ENCODE measurements at regions not wholly inside any gene's neighbourhood (a gene's known extent, or its start where the extent isn't known, plus 50 kb on each side); places are given as distances from the start of the nearest gene placed in this dataset.

DNA sequence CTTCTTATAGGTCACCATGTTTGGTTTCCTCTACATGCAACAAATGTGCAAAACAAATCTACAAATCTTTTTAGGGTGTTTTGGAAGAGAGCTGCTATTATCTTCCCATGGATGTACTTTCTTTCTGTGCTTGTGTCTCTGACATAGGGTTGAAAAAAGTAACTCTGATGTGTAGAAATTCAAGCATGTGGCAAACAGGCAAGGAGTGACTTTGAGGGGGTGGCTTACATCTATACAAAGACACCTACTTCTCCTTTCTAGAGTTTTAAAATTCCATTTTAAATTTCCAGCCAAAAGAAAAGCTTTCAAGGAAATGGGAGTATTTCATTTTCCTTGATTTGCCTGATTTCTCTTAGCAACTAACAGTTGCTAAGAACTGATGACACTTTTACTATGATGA, 904.8 kb upstream of the CELF4 start:
- Histone ChIP-seq H3K4me3 (ENCODE audit: low read length in 3 of 3) (no peak overlapping the region), H3K9me3 (ENCODE audit: control insufficient read depth in 2 of 3, insufficient read depth in 1 of 3, low read length in 3 of 3) (no peaks in the 10 kb centered on the region), H3K36me3 (ENCODE audit: control insufficient read depth in 2 of 3, insufficient read depth in 3 of 3, low read length in 3 of 3) (no peaks in the 10 kb centered on the region), H3K9ac (ENCODE audit: low read length in 3 of 3) (no peak overlapping the region), H3K4me1 (ENCODE audit: control insufficient read depth in 2 of 3, insufficient read depth in 2 of 3, low read depth in 1 of 3, low read length in 3 of 3) (no peaks in the 10 kb centered on the region), H3K27ac (ENCODE audit: low read depth in 2 of 2, low read length in 2 of 2) (no peak overlapping the region), H3K27me3 (ENCODE audit: control insufficient read depth, insufficient read depth, low read length) (no peaks in the 10 kb centered on the region)
- intact Hi-C loops (cut with DNase I): no loop called here
- no peak for FAIRE-seq
- no peak for DNase-seq
- TF ChIP-seq, protein P1, sequence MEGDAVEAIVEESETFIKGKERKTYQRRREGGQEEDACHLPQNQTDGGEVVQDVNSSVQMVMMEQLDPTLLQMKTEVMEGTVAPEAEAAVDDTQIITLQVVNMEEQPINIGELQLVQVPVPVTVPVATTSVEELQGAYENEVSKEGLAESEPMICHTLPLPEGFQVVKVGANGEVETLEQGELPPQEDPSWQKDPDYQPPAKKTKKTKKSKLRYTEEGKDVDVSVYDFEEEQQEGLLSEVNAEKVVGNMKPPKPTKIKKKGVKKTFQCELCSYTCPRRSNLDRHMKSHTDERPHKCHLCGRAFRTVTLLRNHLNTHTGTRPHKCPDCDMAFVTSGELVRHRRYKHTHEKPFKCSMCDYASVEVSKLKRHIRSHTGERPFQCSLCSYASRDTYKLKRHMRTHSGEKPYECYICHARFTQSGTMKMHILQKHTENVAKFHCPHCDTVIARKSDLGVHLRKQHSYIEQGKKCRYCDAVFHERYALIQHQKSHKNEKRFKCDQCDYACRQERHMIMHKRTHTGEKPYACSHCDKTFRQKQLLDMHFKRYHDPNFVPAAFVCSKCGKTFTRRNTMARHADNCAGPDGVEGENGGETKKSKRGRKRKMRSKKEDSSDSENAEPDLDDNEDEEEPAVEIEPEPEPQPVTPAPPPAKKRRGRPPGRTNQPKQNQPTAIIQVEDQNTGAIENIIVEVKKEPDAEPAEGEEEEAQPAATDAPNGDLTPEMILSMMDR (IDR thresholded peaks at IDR 0.05; ENCODE audit: borderline replicate concordance, extremely low read depth, insufficient read depth): no peak

DNA sequence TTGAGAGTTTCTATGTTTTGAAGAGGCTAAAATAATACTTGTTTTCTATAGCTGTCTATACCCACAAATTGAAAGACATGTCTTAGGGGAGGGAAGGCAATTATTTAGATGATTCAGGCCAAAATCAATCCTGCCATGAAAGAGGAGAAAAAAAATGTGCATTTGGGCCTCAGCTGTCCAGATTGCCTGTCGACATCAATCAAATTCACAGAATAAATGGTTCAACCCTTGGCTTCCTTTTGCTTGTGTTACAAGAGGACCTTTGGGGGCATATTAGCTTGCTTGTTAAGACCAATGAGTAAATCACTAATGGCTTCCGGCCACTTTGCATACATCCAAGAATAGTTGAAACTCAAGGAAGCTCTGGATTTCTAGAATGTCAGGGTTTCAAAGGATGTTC, 900.8 kb upstream of the CELF4 start:
- no peak overlapping the region for H3K9ac ChIP-seq (ENCODE audit: low read length in 3 of 3)
- no peaks in the 10 kb centered on the region for H3K27me3 ChIP-seq (ENCODE audit: control insufficient read depth, insufficient read depth, low read length)
- no peak overlapping the region for H3K4me3 ChIP-seq (ENCODE audit: low read length in 3 of 3)
- TF ChIP-seq, protein P1 (IDR thresholded peaks at IDR 0.05; ENCODE audit: borderline replicate concordance, extremely low read depth, insufficient read depth): no peak
- no peak for DNase-seq
- no peak for FAIRE-seq
- no peaks in the 10 kb centered on the region for H3K36me3 ChIP-seq (ENCODE audit: control insufficient read depth in 2 of 3, insufficient read depth in 3 of 3, low read length in 3 of 3)
- H3K27ac ChIP-seq (ENCODE audit: low read depth in 2 of 2, low read length in 2 of 2): no peak overlapping the region
- intact Hi-C loops (cut with DNase I): no loop called here
- no peaks in the 10 kb centered on the region for H3K4me1 ChIP-seq (ENCODE audit: control insufficient read depth in 2 of 3, insufficient read depth in 2 of 3, low read depth in 1 of 3, low read length in 3 of 3)
- no peaks in the 10 kb centered on the region for H3K9me3 ChIP-seq (ENCODE audit: control insufficient read depth in 2 of 3, insufficient read depth in 1 of 3, low read length in 3 of 3)

DNA sequence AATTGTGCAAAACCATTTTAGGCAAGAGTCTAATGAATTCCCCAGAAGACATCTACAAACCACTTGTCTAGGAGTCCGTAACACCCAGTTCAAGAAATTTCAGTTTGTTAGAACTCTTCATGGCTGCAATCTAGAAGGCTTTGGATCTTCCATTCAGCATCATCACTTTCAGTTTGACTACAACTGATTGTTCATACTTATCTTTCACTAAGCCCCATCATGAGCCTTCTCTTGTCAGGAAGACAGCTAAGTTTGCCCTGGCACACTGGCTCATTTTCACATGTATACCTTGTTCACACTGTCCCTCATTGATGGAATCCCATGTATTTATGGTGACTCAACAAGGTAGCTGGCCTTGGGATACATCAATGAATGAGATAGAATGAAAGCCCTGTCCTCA, 898.4 kb upstream of the CELF4 start:
- no peak for FAIRE-seq
- H3K4me1 ChIP-seq (ENCODE audit: control insufficient read depth in 2 of 3, insufficient read depth in 2 of 3, low read depth in 1 of 3, low read length in 3 of 3): no peaks in the 10 kb centered on the region
- no peaks in the 10 kb centered on the region for H3K27me3 ChIP-seq (ENCODE audit: control insufficient read depth, insufficient read depth, low read length)
- TF ChIP-seq, protein P1 (IDR thresholded peaks at IDR 0.05; ENCODE audit: borderline replicate concordance, extremely low read depth, insufficient read depth): no peak
- H3K4me3 ChIP-seq (ENCODE audit: low read length in 3 of 3): no peak overlapping the region
- no peaks in the 10 kb centered on the region for H3K9me3 ChIP-seq (ENCODE audit: control insufficient read depth in 2 of 3, insufficient read depth in 1 of 3, low read length in 3 of 3)
- H3K27ac ChIP-seq (ENCODE audit: low read depth in 2 of 2, low read length in 2 of 2): no peak overlapping the region
- no peaks in the 10 kb centered on the region for H3K36me3 ChIP-seq (ENCODE audit: control insufficient read depth in 2 of 3, insufficient read depth in 3 of 3, low read length in 3 of 3)
- H3K9ac ChIP-seq (ENCODE audit: low read length in 3 of 3): no peak overlapping the region
- DNase-seq: no peak
- intact Hi-C loops (cut with DNase I): no loop called here

DNA sequence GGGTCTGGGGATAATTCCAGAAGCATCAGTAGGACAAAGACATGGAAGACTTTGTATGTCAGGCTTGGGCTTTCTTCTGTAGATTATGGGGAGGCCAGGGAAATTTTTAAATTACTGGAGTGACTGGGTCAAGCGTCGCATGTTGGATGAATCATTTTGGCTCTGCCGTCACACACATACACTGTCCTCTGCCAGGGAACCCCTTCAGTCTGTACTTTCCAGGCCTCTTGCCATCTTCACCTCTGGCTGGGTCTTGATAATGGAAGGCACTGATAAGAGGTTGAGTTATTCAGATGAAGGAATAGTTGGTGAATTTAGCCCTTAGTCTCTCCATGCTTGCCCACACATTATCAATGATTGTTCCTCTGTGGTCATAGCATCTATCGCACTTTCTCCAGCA, 895.1 kb upstream of the CELF4 start:
- no peaks in the 10 kb centered on the region for H3K4me1 ChIP-seq (ENCODE audit: control insufficient read depth in 2 of 3, insufficient read depth in 2 of 3, low read depth in 1 of 3, low read length in 3 of 3)
- H3K27ac ChIP-seq (ENCODE audit: low read depth in 2 of 2, low read length in 2 of 2): no peak overlapping the region
- H3K9ac ChIP-seq (ENCODE audit: low read length in 3 of 3): no peak overlapping the region
- FAIRE-seq (no peak), DNase-seq (no peak)
- no peaks in the 10 kb centered on the region for H3K27me3 ChIP-seq (ENCODE audit: control insufficient read depth, insufficient read depth, low read length)
- intact Hi-C loops (cut with DNase I): no loop called here
- no peaks in the 10 kb centered on the region for H3K36me3 ChIP-seq (ENCODE audit: control insufficient read depth in 2 of 3, insufficient read depth in 3 of 3, low read length in 3 of 3)
- no peaks in the 10 kb centered on the region for H3K9me3 ChIP-seq (ENCODE audit: control insufficient read depth in 2 of 3, insufficient read depth in 1 of 3, low read length in 3 of 3)
- H3K4me3 ChIP-seq (ENCODE audit: low read length in 3 of 3): no peak overlapping the region
- TF ChIP-seq, protein P1 (IDR thresholded peaks at IDR 0.05; ENCODE audit: borderline replicate concordance, extremely low read depth, insufficient read depth): no peak
